Right atrium auricular region (tissue), 2 donors: ENCODE measurements at regions not wholly inside any gene's neighbourhood (a gene's known extent, or its start where the extent isn't known, plus 50 kb on each side); places are given as distances from the start of the nearest gene placed in this dataset.
A peak's percentile ranks its signal among the peaks of the same experiment; 100 is the strongest.

Experiments
- DNase-seq: peaks from one replicate; pipeline ENCODE4 v3.0.0-alpha.2; 2019; ENCODE audit warnings: low spot score
- H3K27ac ChIP-seq, 2 donors: fragments of 200-600 bp; sonication (generic); 1 replicate in 1 of 2; 2 replicates in 1 of 2; pipeline ENCODE4 v1.5.1; 2016 to 2019
- H3K27me3 ChIP-seq, 2 donors: fragments of 200-600 bp; sonication (generic); one replicate each; pipeline versions ENCODE4 v1.5.1 to v1.6.0; 2017 to 2019
- H3K36me3 ChIP-seq: fragments of 200-600 bp; sonication (generic); one replicate; pipeline ENCODE4 v1.5.1; 2016
- H3K4me1 ChIP-seq, 2 donors: fragments of 200-600 bp; sonication (generic); one replicate each; pipeline versions ENCODE4 v1.5.1 to v1.6.0; 2017 to 2019
- H3K4me3 ChIP-seq, 2 donors: fragments of 200-600 bp; sonication (generic); 1 replicate in 1 of 2; 2 replicates in 1 of 2; pipeline ENCODE4 v1.5.1; 2017 to 2019; ENCODE audit warnings: mild to moderate bottlenecking in 1 of 2, moderate library complexity in 1 of 2
- H3K9me3 ChIP-seq, 2 donors: fragments of 200-600 bp; sonication (generic); one replicate each; pipeline ENCODE4 v1.5.1; 2019
- TF ChIP-seq, protein P1 (sequence below), 2 donors: fragments of 200-600 bp; sonication (generic); IDR thresholded peaks; one replicate each; pipeline ENCODE4 v1.5.1; 2019; ENCODE audit warnings: antibody characterized with exemption in 2 of 2

- Histone ChIP-seq H3K36me3 (no peaks in the 10 kb centered on the region), H3K27ac (no peak overlapping the region), H3K27me3 (no peaks in the 10 kb centered on the region), H3K4me3 (no peak overlapping the region), H3K4me1 (no peaks in the 10 kb centered on the region), H3K9me3 (no peaks in the 10 kb centered on the region)
- no peak for DNase-seq
- TF ChIP-seq, protein P1, sequence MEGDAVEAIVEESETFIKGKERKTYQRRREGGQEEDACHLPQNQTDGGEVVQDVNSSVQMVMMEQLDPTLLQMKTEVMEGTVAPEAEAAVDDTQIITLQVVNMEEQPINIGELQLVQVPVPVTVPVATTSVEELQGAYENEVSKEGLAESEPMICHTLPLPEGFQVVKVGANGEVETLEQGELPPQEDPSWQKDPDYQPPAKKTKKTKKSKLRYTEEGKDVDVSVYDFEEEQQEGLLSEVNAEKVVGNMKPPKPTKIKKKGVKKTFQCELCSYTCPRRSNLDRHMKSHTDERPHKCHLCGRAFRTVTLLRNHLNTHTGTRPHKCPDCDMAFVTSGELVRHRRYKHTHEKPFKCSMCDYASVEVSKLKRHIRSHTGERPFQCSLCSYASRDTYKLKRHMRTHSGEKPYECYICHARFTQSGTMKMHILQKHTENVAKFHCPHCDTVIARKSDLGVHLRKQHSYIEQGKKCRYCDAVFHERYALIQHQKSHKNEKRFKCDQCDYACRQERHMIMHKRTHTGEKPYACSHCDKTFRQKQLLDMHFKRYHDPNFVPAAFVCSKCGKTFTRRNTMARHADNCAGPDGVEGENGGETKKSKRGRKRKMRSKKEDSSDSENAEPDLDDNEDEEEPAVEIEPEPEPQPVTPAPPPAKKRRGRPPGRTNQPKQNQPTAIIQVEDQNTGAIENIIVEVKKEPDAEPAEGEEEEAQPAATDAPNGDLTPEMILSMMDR (IDR thresholded peaks at IDR 0.05): peak in 1 of 2 donors; percentile 11
Observed at GRCh38 chr4:176964116-176964691, 171.5 kb upstream of the VEGFC start.

GRCh38 chr4:176967586-176967985 lies 174.9 kb upstream of the VEGFC start:
- H3K9me3 ChIP-seq: no peaks in the 10 kb centered on the region
- TF ChIP-seq, protein P1 (IDR thresholded peaks at IDR 0.05): no peak
- DNase-seq: no peak
- no peak overlapping the region for H3K27ac ChIP-seq
- no peaks in the 10 kb centered on the region for H3K27me3 ChIP-seq
- no peak overlapping the region for H3K4me3 ChIP-seq
- H3K36me3 ChIP-seq: no peaks in the 10 kb centered on the region
- no peaks in the 10 kb centered on the region for H3K4me1 ChIP-seq

GRCh38 chr4:176968094-176968493 lies 175.4 kb upstream of the VEGFC start:
- Histone ChIP-seq H3K4me1 (no peaks in the 10 kb centered on the region), H3K36me3 (no peaks in the 10 kb centered on the region), H3K9me3 (no peaks in the 10 kb centered on the region), H3K27me3 (no peaks in the 10 kb centered on the region), H3K27ac (no peak overlapping the region), H3K4me3 (no peak overlapping the region)
- TF ChIP-seq, protein P1 (IDR thresholded peaks at IDR 0.05): no peak
- no peak for DNase-seq

- Histone ChIP-seq H3K27me3 (no peaks in the 10 kb centered on the region), H3K27ac (no peak overlapping the region), H3K36me3 (no peaks in the 10 kb centered on the region), H3K4me3 (no peak overlapping the region), H3K9me3 (no peaks in the 10 kb centered on the region), H3K4me1 (no peaks in the 10 kb centered on the region)
- TF ChIP-seq, protein P1 (IDR thresholded peaks at IDR 0.05): no peak
- DNase-seq: no peak
Observed at GRCh38 chr4:176969011-176969410, 176.3 kb upstream of the VEGFC start.

GRCh38 chr4:176970853-176971252 lies 178.1 kb upstream of the VEGFC start:
- TF ChIP-seq, protein P1 (IDR thresholded peaks at IDR 0.05): no peak
- no peaks in the 10 kb centered on the region for H3K9me3 ChIP-seq
- H3K4me1 ChIP-seq: no peaks in the 10 kb centered on the region
- H3K27me3 ChIP-seq: no peaks in the 10 kb centered on the region
- H3K36me3 ChIP-seq: no peaks in the 10 kb centered on the region
- no peak for DNase-seq
- H3K27ac ChIP-seq: no peak overlapping the region
- H3K4me3 ChIP-seq: no peak overlapping the region

GRCh38 chr4:176971576-176972115 lies 178.9 kb upstream of the VEGFC start:
- Histone ChIP-seq H3K27ac (no peak overlapping the region), H3K4me1 (no peaks in the 10 kb centered on the region), H3K9me3 (no peaks in the 10 kb centered on the region), H3K27me3 (no peaks in the 10 kb centered on the region), H3K4me3 (no peak overlapping the region), H3K36me3 (no peaks in the 10 kb centered on the region)
- no peak for DNase-seq
- TF ChIP-seq, protein P1 (IDR thresholded peaks at IDR 0.05): no peak
